ENCODE measurements at regions not wholly inside any gene's neighbourhood (a gene's known extent, or its start where the extent isn't known, plus 50 kb on each side); places are given as distances from the start of the nearest gene placed in this dataset.

GRCh38 chr1:177847843-177848242, 122.0 kb downstream of the SEC16B start:
- DNase-seq (ENCODE audit: low read depth): no peak

GRCh38 chr1:177838907-177839485, 130.9 kb downstream of the SEC16B start:
- no peak for DNase-seq (ENCODE audit: low read depth)

- no peak for DNase-seq (ENCODE audit: low read depth)
These were observed 136.2 kb downstream of the SEC16B start for GRCh38 chr1:177833631-177834030.

- no peak for DNase-seq (ENCODE audit: low read depth)
These were observed 139.2 kb downstream of the SEC16B start for GRCh38 chr1:177830531-177831135.

- no peak for DNase-seq (ENCODE audit: low read depth)
These were observed 144.5 kb downstream of the SEC16B start for GRCh38 chr1:177825276-177825901.

- no peak for DNase-seq (ENCODE audit: low read depth)
These were observed 145.3 kb downstream of the SEC16B start for GRCh38 chr1:177824508-177824982.

GRCh38 chr1:177820213-177820612, 149.6 kb downstream of the SEC16B start:
- DNase-seq (ENCODE audit: low read depth): no peak

- no peak for DNase-seq (ENCODE audit: low read depth)
These were observed 151.7 kb downstream of the SEC16B start for GRCh38 chr1:177817937-177818875.

GRCh38 chr1:177812650-177813049, 157.2 kb downstream of the SEC16B start:
- DNase-seq (ENCODE audit: low read depth): no peak

GRCh38 chr1:177812144-177812543, 157.7 kb downstream of the SEC16B start:
- DNase-seq (ENCODE audit: low read depth): no peak

- DNase-seq (ENCODE audit: low read depth): no peak
These were observed 158.4 kb downstream of the SEC16B start for GRCh38 chr1:177811429-177811828.

- DNase-seq (ENCODE audit: low read depth): no peak
These were observed 160.0 kb downstream of the SEC16B start for GRCh38 chr1:177809819-177810218.

GRCh38 chr1:177802304-177802703, 167.6 kb downstream of the SEC16B start:
- DNase-seq (ENCODE audit: low read depth): no peak

GRCh38 chr1:177801790-177802189, 168.1 kb downstream of the SEC16B start:
- DNase-seq (ENCODE audit: low read depth): no peak

GRCh38 chr1:177800400-177801088, 169.3 kb downstream of the SEC16B start:
- DNase-seq (ENCODE audit: low read depth): peak; percentile 36

GRCh38 chr1:177799746-177800145, 170.1 kb downstream of the SEC16B start:
- DNase-seq (ENCODE audit: low read depth): no peak

- DNase-seq (ENCODE audit: low read depth): no peak
These were observed 171.2 kb downstream of the SEC16B start for GRCh38 chr1:177798614-177799013.

GRCh38 chr1:177796561-177796960, 173.3 kb downstream of the SEC16B start:
- DNase-seq (ENCODE audit: low read depth): no peak

GRCh38 chr1:177794376-177794991, 175.4 kb downstream of the SEC16B start:
- no peak for DNase-seq (ENCODE audit: low read depth)

GRCh38 chr1:177793900-177794299, 176.0 kb downstream of the SEC16B start:
- no peak for DNase-seq (ENCODE audit: low read depth)

GRCh38 chr1:177790566-177790965, 179.3 kb downstream of the SEC16B start:
- DNase-seq (ENCODE audit: low read depth): no peak

Measured in Daoy (cell line).